Endothelial cell of umbilical vein (primary cell): ENCODE measurements at regions not wholly inside any gene's neighbourhood (a gene's known extent, or its start where the extent isn't known, plus 50 kb on each side); places are given as distances from the start of the nearest gene placed in this dataset.
"Not testable (repeated sequence)": the region's sequence is repeated elsewhere in the genome, so short reads cannot be mapped to it uniquely, and the experiment has no call there.

ENCODE experiments used
- CTCF ChIP-seq, 2 donors: IDR thresholded peaks; 1 replicate in 1 of 2; 2 replicates in 1 of 2; pipeline ENCODE4 v1.5.1; 2011; ENCODE audit warnings: low read length in 2 of 2, mild to moderate bottlenecking in 2 of 2, moderate library complexity in 2 of 2, control low read depth in 1 of 2, inconsistent platforms in 1 of 2, low read depth in 1 of 2; ENCODE audit not compliant: insufficient read depth in 1 of 2; ENCODE audit errors: extremely low read depth in 1 of 2
- FOS ChIP-seq: IDR thresholded peaks from 2 replicates; pipeline ENCODE4 v1.6.1; 2011; ENCODE audit warnings: mild to moderate bottlenecking, low read length, moderate library complexity, borderline replicate concordance; ENCODE audit not compliant: insufficient read depth
- GATA2 ChIP-seq: IDR thresholded peaks from 2 replicates; pipeline ENCODE4 v1.7.0; 2011; ENCODE audit warnings: low read depth, mild to moderate bottlenecking, moderate library complexity, mixed read lengths, low read length; ENCODE audit not compliant: insufficient read length, insufficient read depth
- JUN ChIP-seq: IDR thresholded peaks from 2 replicates; pipeline ENCODE4 v1.6.1; 2011; ENCODE audit warnings: borderline replicate concordance, low read depth; ENCODE audit not compliant: insufficient read length, insufficient read depth
- MAX ChIP-seq: IDR thresholded peaks from 2 replicates; pipeline ENCODE4 v1.6.1; 2011; ENCODE audit not compliant: insufficient read depth, insufficient read length
- MYC ChIP-seq: IDR thresholded peaks from one replicate; pipeline ENCODE4 v1.6.1; 2011; ENCODE audit warnings: mild to moderate bottlenecking, low read depth, low read length
- POLR2A ChIP-seq: IDR thresholded peaks from 2 replicates; pipeline ENCODE4 v1.6.1; 2012; ENCODE audit warnings: low read depth, mild to moderate bottlenecking, control low read depth, low read length
- POLR2AphosphoS5 ChIP-seq: IDR thresholded peaks from 2 replicates; pipeline ENCODE4 v1.6.1; 2012; ENCODE audit warnings: low read depth, mild to moderate bottlenecking, control low read depth, low read length, moderate library complexity; ENCODE audit not compliant: insufficient read depth

- not testable (repeated sequence) for TF ChIP-seq CTCF (IDR thresholded peaks at IDR 0.05; ENCODE audit: extremely low read depth in 1 of 2, insufficient read depth in 1 of 2, low read depth in 1 of 2, low read length in 2 of 2); GATA2; FOS; POLR2A; MAX; JUN; POLR2AphosphoS5; MYC
Measured at GRCh38 chr17:28264902-28265548, 54.0 kb upstream of the TMEM97 start.
